IMR-90 (cell line): ENCODE measurements at regions not wholly inside any gene's neighbourhood (a gene's known extent, or its start where the extent isn't known, plus 50 kb on each side); places are given as distances from the start of the nearest gene placed in this dataset.

Experiments used
- BHLHE40 ChIP-seq: fragments of 150-350 bp; IDR thresholded peaks from 2 replicates; pipeline ENCODE4 v1.6.1; 2016; ENCODE audit warnings: mild to moderate bottlenecking, low read depth, low read length
- CEBPB ChIP-seq: IDR thresholded peaks from 2 replicates; pipeline ENCODE4 v1.6.1; 2012; ENCODE audit warnings: low read depth, low read length, improper control_type of control experiment
- CHD1 ChIP-seq: IDR thresholded peaks from 2 replicates; pipeline ENCODE4 v1.6.1; 2012; ENCODE audit warnings: low read depth, low read length, improper control_type of control experiment
- MAFK ChIP-seq: IDR thresholded peaks from 2 replicates; pipeline ENCODE4 v1.6.1; 2012; ENCODE audit warnings: low read depth, low read length, improper control_type of control experiment
- MXI1 ChIP-seq: IDR thresholded peaks from 2 replicates; pipeline ENCODE4 v1.6.1; 2012; ENCODE audit warnings: low read depth, mild to moderate bottlenecking, low read length, moderate library complexity, borderline replicate concordance
- NFE2L2 ChIP-seq: fragments of 150-350 bp; IDR thresholded peaks from 2 replicates; pipeline ENCODE4 v1.6.1; 2016; ENCODE audit warnings: low read depth, mild to moderate bottlenecking, low read length
- POLR2A ChIP-seq: IDR thresholded peaks from 2 replicates; pipeline ENCODE4 v1.6.1; 2012; ENCODE audit warnings: mild to moderate bottlenecking, low read depth, low read length
- RFX5 ChIP-seq: IDR thresholded peaks from 2 replicates; pipeline ENCODE4 v1.8.0; 2012; ENCODE audit warnings: low read depth, mild to moderate bottlenecking, low read length, moderate library complexity
- TF ChIP-seq, protein P1 (sequence below): conservative IDR thresholded peaks from 2 replicates; pipeline ENCODE4 v1.5.1; 2012; ENCODE audit warnings: mild to moderate bottlenecking, low read depth, low read length, improper control_type of control experiment
- TF ChIP-seq, protein P2 (sequence below): fragments of 150-350 bp; IDR thresholded peaks from 2 replicates; pipeline ENCODE4 v1.6.1; 2017; ENCODE audit warnings: mild to moderate bottlenecking, antibody characterized with exemption, low read length, low read depth

DNA sequence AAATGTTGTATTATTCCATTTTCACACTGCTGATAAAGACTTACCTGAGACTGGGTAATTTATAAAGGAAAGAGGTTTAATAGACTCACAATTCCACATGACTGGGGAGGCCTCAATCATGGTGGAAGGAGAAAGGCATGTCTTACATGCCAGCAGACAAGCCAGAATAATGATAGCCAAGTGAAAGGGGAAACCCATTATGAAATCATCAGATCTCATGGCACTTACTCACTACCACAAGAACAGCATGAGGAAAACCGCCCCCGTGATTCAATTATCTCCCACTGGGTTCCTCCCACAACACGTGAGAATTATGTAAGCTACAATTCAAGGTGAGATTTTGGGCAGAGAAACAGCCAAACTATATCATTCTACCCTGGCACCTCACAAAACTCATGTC, 2535.1 kb downstream of the ARAP2 start:
- TF ChIP-seq, protein P1, sequence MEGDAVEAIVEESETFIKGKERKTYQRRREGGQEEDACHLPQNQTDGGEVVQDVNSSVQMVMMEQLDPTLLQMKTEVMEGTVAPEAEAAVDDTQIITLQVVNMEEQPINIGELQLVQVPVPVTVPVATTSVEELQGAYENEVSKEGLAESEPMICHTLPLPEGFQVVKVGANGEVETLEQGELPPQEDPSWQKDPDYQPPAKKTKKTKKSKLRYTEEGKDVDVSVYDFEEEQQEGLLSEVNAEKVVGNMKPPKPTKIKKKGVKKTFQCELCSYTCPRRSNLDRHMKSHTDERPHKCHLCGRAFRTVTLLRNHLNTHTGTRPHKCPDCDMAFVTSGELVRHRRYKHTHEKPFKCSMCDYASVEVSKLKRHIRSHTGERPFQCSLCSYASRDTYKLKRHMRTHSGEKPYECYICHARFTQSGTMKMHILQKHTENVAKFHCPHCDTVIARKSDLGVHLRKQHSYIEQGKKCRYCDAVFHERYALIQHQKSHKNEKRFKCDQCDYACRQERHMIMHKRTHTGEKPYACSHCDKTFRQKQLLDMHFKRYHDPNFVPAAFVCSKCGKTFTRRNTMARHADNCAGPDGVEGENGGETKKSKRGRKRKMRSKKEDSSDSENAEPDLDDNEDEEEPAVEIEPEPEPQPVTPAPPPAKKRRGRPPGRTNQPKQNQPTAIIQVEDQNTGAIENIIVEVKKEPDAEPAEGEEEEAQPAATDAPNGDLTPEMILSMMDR = no peak
- TF ChIP-seq BHLHE40 (no peak), CEBPB (no peak), POLR2A (no peak), CHD1 (no peak), RFX5 (no peak), MAFK (no peak), NFE2L2 (no peak), MXI1 (no peak)
- TF ChIP-seq, protein P2, sequence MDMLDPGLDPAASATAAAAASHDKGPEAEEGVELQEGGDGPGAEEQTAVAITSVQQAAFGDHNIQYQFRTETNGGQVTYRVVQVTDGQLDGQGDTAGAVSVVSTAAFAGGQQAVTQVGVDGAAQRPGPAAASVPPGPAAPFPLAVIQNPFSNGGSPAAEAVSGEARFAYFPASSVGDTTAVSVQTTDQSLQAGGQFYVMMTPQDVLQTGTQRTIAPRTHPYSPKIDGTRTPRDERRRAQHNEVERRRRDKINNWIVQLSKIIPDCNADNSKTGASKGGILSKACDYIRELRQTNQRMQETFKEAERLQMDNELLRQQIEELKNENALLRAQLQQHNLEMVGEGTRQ = no peak
